HEK293 (cell line): ENCODE measurements at regions not wholly inside any gene's neighbourhood (a gene's known extent, or its start where the extent isn't known, plus 50 kb on each side); places are given as distances from the start of the nearest gene placed in this dataset.
"Not testable (repeated sequence)": the region's sequence is repeated elsewhere in the genome, so short reads cannot be mapped to it uniquely, and the experiment has no call there.

Experiments used
- CTCF ChIA-PET: fragments of 350-600 bp; formaldehyde crosslinking; extraction: SDS; loops from one replicate; lab custom pipeline; 2021; ENCODE audit warnings: antibody characterized with exemption; lab: Yijun Ruan, JAX
- POLR2A ChIA-PET: fragments of 300-600 bp; formaldehyde crosslinking; extraction: SDS; loops from one replicate; lab custom pipeline; 2020; ENCODE audit warnings: antibody characterized with exemption, inconsistent platforms; lab: Yijun Ruan, JAX
- H3K27ac ChIP-seq: fragments of 200-500 bp; sonication (Bioruptor generic); 2 replicates; pipeline ENCODE4 v1.5.1; 2014; ENCODE audit warnings: low read depth, low read length, control low read depth, inconsistent platforms; ENCODE audit errors: extremely low read depth
- H3K36me3 ChIP-seq, 2 experiments: fragments of 200-500 bp in 1 of 2; sonication (Bioruptor generic) in 1 of 2; 1 replicate in 1 of 2; 2 replicates in 1 of 2; pipeline ENCODE4 v1.5.1; 2014 to 2017; ENCODE audit warnings: inconsistent platforms in 2 of 2, low read length in 2 of 2; ENCODE audit not compliant: control insufficient read depth in 2 of 2, insufficient read depth in 1 of 2
- H3K4me1 ChIP-seq: fragments of 200-500 bp; sonication (Bioruptor generic); 2 replicates; pipeline ENCODE4 v1.5.1; 2014; ENCODE audit warnings: mild to moderate bottlenecking, low read length, inconsistent platforms; ENCODE audit not compliant: control insufficient read depth, insufficient read depth
- H3K4me3 ChIP-seq: 2 replicates; pipeline ENCODE4 v1.5.1; 2011; ENCODE audit warnings: low read depth, mild to moderate bottlenecking, control low read depth, low read length, moderate library complexity
- H3K9me3 ChIP-seq: fragments of 200-500 bp; sonication (Bioruptor generic); 2 replicates; pipeline ENCODE4 v1.5.1; 2014; ENCODE audit warnings: low read depth, low read length, inconsistent platforms; ENCODE audit not compliant: control insufficient read depth, insufficient read depth
- ZIC2 ChIP-seq: fragments of 450-650 bp; formaldehyde crosslinking; IDR thresholded peaks from 2 replicates; pipeline ENCODE4 v1.5.1; 2016; ENCODE audit warnings: missing biosample characterization, missing genetic modification characterization
- ZNF132 ChIP-seq: fragments of 450-650 bp; formaldehyde crosslinking; IDR thresholded peaks from 2 replicates; pipeline ENCODE4 v1.5.1; 2017; ENCODE audit warnings: missing biosample characterization, missing genetic modification characterization, borderline replicate concordance
- ZNF211 ChIP-seq: fragments of 450-650 bp; formaldehyde crosslinking; IDR thresholded peaks from 2 replicates; pipeline ENCODE4 v1.5.1; 2016; ENCODE audit warnings: low read depth, missing biosample characterization, missing genetic modification characterization
- ZNF274 ChIP-seq, 2 experiments: fragments of 200-500 bp in 1 of 2; fragments of 450-650 bp in 1 of 2; sonication (Bioruptor generic) in 1 of 2; formaldehyde crosslinking in 1 of 2; IDR thresholded peaks; 2 replicates each; pipeline versions ENCODE4 v1.5.1 to v1.6.1; 2014 to 2016; ENCODE audit warnings: borderline replicate concordance in 1 of 2, inconsistent platforms in 1 of 2, low read length in 1 of 2, missing biosample characterization in 1 of 2, missing genetic modification characterization in 1 of 2
- ZNF350 ChIP-seq: fragments of 450-650 bp; formaldehyde crosslinking; IDR thresholded peaks from 2 replicates; pipeline ENCODE4 v1.5.0; 2017; ENCODE audit warnings: missing biosample characterization, mild to moderate bottlenecking, missing genetic modification characterization
- ZNF530 ChIP-seq: fragments of 450-650 bp; formaldehyde crosslinking; IDR thresholded peaks from 2 replicates; pipeline ENCODE4 v1.5.1; 2016; ENCODE audit warnings: low read depth, missing biosample characterization, missing genetic modification characterization
- ZNF623 ChIP-seq: fragments of 450-650 bp; formaldehyde crosslinking; IDR thresholded peaks from 2 replicates; pipeline ENCODE4 v1.5.1; 2016; ENCODE audit warnings: missing biosample characterization, missing genetic modification characterization
- ZNF768 ChIP-seq: fragments of 450-650 bp; formaldehyde crosslinking; IDR thresholded peaks from 2 replicates; pipeline ENCODE4 v1.5.1; 2018; ENCODE audit warnings: missing biosample characterization, mild to moderate bottlenecking, missing genetic modification characterization
- TF ChIP-seq, protein P1 (sequence below): sonication (generic); formaldehyde crosslinking; IDR thresholded peaks from 2 replicates; pipeline ENCODE4 v1.8.1; 2022; ENCODE audit warnings: mild to moderate bottlenecking, moderate library complexity, missing genetic modification reagents

DNA sequence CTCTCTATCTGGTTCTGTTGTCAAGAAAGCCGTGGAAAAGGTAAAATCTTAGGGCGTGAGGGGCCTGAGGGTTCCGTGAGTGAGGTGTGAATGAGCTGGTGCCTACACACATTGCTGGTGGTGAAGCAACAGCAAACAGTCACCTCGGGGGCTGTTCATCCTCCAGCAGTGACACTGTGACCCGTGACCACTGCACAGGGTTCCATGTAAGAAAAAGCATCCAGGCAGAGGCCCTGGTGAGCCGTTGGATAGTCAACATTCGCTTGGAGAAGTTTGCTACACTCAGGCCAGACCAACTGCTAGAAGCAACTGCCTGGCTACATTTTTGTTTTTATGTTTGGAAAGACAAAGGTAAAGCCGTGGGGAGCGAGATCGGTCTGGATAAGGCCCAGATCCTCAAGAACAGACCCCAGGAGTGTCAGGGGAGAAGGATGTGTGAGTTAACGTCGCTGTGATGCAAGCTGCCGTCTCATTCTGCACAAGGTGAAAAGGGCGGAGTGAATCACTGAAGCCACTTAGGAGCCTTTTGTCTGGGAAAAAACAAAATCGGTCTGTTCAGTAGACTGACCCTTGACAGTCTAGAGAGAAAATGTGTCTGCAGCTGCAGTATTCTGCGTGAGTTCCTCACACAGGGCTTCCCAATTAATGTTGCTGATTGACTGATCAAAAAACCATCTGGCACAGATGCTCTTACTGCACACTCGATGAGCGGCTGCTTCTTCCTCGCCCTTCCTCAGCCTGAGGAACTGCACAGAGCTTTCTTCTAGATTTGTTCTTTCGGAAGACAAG is 404.0 kb downstream of the SMOC2 start:
- H3K4me1 ChIP-seq: no peaks in the 10 kb centered on the region
- CTCF ChIA-PET: interaction anchor here (0.6 kb wide), 1 partner anchor 475 kb away, joined by 3 read pairs; no protein-coding TSS in a partner anchor
- H3K4me3 ChIP-seq: no peak overlapping the region
- H3K9me3 ChIP-seq: no peaks in the 10 kb centered on the region; the same call in 1 of the 2 replicates
- POLR2A ChIA-PET: no interaction called here
- H3K36me3 ChIP-seq: no peaks in the 10 kb centered on the region
- TF ChIP-seq, protein P1, sequence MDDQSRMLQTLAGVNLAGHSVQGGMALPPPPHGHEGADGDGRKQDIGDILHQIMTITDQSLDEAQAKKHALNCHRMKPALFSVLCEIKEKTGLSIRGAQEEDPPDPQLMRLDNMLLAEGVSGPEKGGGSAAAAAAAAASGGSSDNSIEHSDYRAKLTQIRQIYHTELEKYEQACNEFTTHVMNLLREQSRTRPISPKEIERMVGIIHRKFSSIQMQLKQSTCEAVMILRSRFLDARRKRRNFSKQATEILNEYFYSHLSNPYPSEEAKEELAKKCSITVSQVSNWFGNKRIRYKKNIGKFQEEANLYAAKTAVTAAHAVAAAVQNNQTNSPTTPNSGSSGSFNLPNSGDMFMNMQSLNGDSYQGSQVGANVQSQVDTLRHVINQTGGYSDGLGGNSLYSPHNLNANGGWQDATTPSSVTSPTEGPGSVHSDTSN (CRISPR knock-in tag): no peak
- TF ChIP-seq ZNF530 (tag by site-specific recombination): no peak
- no peak for TF ChIP-seq ZNF274 (IDR thresholded peaks at IDR 0.05; ENCODE audit: low read length)
- TF ChIP-seq ZNF274 (tag by site-specific recombination; IDR thresholded peaks at IDR 0.05; ENCODE audit: borderline replicate concordance): no peak
- TF ChIP-seq ZNF211 (tag by site-specific recombination): no peak
- H3K27ac ChIP-seq: no peak overlapping the region

DNA sequence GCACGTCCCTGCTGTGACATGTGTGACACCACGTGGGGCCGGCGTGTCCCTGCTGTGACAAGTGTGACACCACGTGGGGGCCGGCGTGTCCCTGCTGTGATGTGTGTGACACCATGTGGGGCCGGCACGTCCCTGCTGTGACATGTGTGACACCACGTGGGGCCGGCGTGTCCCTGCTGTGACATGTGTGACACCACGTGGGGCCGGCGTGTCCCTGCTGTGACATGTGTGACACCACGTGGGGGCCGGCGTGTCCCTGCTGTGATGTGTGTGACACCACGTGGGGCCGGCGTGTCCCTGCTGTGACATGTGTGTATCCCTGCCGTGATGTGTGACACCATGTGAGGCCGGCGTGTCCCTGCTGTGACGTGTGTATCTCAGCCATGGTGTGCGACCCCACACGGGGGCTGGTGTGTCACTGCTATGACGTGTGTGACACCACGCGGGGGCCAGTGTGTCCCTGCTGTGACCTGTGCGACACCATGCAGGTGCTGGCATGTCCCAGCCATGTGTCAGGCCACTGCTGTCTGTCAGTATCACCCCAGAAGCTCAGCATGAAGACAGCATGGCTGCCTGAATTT is 401.7 kb downstream of the SMOC2 start:
- peak; percentile 59 for TF ChIP-seq ZIC2 (tag by site-specific recombination)
- H3K4me3 ChIP-seq, CTCF ChIA-PET, H3K9me3 ChIP-seq, H3K4me1 ChIP-seq, H3K36me3 ChIP-seq, POLR2A ChIA-PET, H3K27ac ChIP-seq: not testable (repeated sequence)

DNA sequence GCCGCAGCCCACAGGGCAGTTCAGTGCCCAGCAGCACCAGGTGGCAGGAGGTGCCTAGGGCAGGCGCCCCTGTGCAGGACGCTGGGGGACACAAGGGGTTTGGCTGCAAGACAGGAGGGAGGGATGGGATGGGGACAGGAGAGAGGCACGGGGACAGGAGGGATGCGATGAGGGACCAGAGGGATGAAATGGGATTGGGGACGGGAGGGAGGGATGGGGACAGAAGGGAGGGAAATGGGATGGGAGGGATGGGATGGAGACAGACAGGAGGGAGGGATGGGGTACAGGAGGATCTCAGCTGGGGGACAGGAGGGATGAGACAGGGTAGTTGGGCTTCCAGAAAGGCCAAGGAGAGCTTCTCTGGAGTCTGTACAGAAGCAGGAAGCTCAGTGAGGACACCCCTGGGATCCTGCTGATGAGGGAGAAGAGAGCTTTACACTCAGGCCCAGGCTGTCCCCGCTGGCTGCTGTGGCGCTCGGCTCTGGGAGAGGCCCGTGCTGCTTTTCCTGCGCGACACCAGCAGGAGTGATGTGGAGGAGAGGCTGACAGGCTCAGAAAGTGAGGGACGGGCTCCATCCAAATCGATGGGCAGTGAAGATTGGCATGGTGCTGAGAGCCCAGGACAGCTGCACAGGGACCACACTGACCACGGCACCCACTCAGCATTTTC is 400.8 kb downstream of the SMOC2 start:
- TF ChIP-seq ZNF132 (tag by site-specific recombination) (no peak), ZNF350 (no peak), ZNF623 (no peak), ZNF768 (no peak)

GRCh38 chr6:168840932-168841331 is 399.9 kb downstream of the SMOC2 start:
- POLR2A ChIA-PET, H3K4me1 ChIP-seq, H3K27ac ChIP-seq, H3K36me3 ChIP-seq, H3K4me3 ChIP-seq, H3K9me3 ChIP-seq, CTCF ChIA-PET: not testable (repeated sequence)

More for the DNA sequence above, 400.8 kb downstream of the SMOC2 start:
- Histone ChIP-seq H3K36me3 (no peaks in the 10 kb centered on the region), H3K27ac (no peak overlapping the region), H3K9me3 (no peaks in the 10 kb centered on the region; the same call in 1 of the 2 replicates), H3K4me3 (no peak overlapping the region), H3K4me1 (no peaks in the 10 kb centered on the region)
- POLR2A ChIA-PET: no interaction called here
- CTCF ChIA-PET: no interaction called here

DNA sequence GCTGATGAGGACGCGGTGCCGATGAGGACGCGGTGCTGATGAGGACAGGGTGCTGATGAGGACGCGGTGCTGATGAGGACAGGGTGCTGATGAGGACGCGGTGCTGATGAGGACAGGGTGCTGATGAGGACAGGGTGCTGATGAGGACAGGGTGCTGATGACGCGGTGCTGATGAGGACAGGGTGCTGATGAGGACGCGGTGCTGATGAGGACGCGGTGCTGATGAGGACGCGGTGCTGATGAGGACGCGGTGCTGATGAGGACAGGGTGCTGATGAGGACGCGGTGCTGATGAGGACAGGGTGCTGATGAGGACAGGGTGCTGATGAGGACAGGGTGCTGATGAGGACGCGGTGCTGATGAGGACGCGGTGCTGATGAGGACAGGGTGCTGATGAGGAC is 399.3 kb downstream of the SMOC2 start:
- CTCF ChIA-PET, H3K4me3 ChIP-seq, POLR2A ChIA-PET, H3K36me3 ChIP-seq, H3K9me3 ChIP-seq, H3K4me1 ChIP-seq, H3K27ac ChIP-seq: not testable (repeated sequence)
